OCI-LY3 (cell line): ENCODE measurements at regions not wholly inside any gene's neighbourhood (a gene's known extent, or its start where the extent isn't known, plus 50 kb on each side); places are given as distances from the start of the nearest gene placed in this dataset.

ENCODE experiments used
- EZH2phosphoT487 ChIP-seq: fragments of 200-600 bp; shearing (Covaris generic); IDR thresholded peaks from 2 replicates; pipeline ENCODE4 v1.6.1; 2018; ENCODE audit warnings: antibody characterized with exemption, mixed run types, low read depth
- TF ChIP-seq, protein P1 (sequence below): fragments of 200-600, 300-600 bp; sonication (generic); IDR thresholded peaks from 2 replicates; pipeline ENCODE4 v1.5.1; 2014; ENCODE audit warnings: antibody characterized with exemption, low read length, low read depth

DNA sequence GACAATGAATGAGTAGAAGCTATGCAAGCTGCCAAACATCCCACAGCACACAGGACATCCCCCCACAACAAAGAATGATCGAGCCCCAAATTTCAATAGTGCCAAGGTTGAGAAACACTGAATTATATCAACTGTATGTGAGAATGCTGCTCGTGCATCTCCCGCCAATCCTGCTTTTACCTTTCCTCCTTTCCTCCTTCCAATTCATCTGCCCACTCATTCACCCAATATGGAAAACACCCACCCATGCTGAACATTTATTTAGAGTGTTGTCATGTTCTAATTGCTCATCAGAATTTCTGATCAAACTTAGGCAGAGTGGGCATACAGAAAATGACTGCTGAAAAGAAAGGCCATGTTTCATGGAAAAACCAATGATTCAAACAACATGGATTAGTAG is 183.0 kb downstream of the TMEM114 start:
- TF ChIP-seq, protein P1, sequence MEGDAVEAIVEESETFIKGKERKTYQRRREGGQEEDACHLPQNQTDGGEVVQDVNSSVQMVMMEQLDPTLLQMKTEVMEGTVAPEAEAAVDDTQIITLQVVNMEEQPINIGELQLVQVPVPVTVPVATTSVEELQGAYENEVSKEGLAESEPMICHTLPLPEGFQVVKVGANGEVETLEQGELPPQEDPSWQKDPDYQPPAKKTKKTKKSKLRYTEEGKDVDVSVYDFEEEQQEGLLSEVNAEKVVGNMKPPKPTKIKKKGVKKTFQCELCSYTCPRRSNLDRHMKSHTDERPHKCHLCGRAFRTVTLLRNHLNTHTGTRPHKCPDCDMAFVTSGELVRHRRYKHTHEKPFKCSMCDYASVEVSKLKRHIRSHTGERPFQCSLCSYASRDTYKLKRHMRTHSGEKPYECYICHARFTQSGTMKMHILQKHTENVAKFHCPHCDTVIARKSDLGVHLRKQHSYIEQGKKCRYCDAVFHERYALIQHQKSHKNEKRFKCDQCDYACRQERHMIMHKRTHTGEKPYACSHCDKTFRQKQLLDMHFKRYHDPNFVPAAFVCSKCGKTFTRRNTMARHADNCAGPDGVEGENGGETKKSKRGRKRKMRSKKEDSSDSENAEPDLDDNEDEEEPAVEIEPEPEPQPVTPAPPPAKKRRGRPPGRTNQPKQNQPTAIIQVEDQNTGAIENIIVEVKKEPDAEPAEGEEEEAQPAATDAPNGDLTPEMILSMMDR = no peak
- no peak for TF ChIP-seq EZH2phosphoT487
